ENCODE measurements at regions not wholly inside any gene's neighbourhood (a gene's known extent, or its start where the extent isn't known, plus 50 kb on each side); places are given as distances from the start of the nearest gene placed in this dataset.
"Not testable (repeated sequence)": the region's sequence is repeated elsewhere in the genome, so short reads cannot be mapped to it uniquely, and the experiment has no call there.

DNA sequence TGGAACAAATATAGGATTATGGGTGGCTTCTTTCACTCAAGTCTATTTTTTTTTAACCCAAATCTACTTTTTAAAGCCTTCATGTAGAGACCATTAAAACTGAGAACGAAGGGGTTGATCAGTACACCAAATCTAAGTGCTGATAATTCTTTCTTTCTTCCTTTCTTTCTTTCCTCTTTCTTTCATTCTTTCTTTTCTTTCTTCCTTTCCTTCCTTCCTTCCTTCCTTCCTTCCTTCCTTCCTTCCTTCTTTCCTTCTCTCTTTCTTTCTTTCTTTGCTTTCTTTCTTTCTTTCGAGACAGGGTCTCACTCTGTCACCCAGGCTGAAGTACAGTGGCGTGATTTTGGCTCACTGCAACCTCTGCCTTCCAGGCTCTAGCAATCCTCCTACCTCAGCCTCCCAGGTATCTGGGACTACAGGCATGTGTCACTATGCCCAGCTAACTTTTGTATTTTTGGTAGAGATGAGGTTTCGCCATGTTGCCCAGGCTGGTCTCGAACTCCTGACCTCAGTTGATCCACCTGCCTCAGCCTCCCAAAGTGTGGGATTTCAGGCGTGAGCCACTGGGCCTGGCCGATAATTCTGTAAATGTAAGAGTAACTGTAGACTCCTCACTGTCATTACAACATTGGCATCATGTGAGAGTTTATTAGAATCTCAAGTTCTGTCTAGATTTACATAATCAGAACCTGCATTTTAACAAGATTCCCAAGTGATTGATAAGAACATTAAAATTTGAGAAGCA lies 236.4 kb downstream of the TFEC start:
- DNase-seq (ENCODE audit: low read depth, low spot score), result no peak

DNA sequence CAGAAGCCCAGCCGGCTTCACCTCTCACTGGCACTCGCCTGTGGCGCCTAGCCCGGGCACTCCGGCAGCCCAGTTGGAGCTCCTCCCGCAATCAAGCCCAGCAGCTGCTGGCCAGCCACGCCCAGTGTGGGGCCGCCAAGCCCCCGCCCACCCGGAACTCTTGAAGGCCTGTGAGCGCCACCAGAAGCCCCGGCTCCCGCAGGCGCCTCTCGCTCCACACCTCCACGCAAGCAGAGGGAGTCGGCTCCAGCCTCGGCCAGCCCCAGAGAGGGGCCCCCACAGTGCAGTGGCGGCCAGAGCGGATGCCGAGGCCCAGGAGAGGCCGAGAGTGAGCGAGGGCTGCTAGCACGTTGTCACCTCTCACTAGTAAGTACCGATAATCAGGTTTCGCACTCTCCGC lies 240.7 kb downstream of the TFEC start:
- DNase-seq (ENCODE audit: low read depth, low spot score), result no peak

- not testable (repeated sequence) for DNase-seq (ENCODE audit: low read depth, low spot score)
Observed at GRCh38 chr7:115789473-115789872, 241.1 kb downstream of the TFEC start.

- DNase-seq (ENCODE audit: low read depth, low spot score), result peak; percentile 23
Observed at GRCh38 chr7:115782696-115783490, 247.7 kb downstream of the TFEC start.

GRCh38 chr7:115779561-115779960 lies 251.0 kb downstream of the TFEC start:
- DNase-seq (ENCODE audit: low read depth, low spot score), result peak; percentile 22

DNA sequence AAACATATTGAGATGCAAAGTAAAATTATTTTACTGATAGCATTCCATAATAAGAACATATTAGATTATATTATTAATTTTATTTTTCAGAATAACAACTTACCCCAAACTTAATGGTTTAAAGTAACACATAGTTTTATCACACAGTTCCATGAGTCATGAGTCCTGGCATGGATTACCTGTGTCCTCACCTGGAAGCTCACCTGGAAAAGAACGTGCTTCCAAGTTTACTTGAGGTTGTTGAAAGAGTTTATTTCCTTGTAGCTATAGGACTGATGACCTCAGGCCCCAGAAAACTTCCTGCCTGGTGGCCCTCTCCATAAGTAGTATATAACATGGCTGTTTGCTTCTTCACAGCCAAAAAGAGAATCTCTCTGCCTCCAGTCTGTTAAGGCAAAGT lies 254.6 kb downstream of the TFEC start:
- no peak for DNase-seq (ENCODE audit: low read depth, low spot score)

DNA sequence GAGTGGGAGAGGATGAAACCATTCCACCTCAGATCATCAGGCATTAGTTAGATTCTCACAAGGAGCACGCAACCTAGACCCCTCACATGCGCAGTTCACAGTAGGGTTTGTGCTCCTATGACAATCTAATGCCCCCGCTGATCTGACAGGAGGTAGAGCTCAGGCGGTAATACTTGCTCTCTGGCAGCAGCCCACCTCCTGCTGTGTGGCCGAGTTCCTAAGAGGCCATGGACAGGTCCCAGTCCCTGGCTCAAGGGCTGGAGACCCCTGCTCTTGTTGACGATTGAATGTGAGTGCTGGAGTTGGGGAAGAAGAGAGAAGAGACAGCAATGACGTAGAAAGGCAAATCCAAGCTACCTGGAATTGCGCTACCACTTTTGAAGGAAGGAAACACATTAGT lies 267.2 kb downstream of the TFEC start:
- no peak for DNase-seq (ENCODE audit: low read depth, low spot score)

DNA sequence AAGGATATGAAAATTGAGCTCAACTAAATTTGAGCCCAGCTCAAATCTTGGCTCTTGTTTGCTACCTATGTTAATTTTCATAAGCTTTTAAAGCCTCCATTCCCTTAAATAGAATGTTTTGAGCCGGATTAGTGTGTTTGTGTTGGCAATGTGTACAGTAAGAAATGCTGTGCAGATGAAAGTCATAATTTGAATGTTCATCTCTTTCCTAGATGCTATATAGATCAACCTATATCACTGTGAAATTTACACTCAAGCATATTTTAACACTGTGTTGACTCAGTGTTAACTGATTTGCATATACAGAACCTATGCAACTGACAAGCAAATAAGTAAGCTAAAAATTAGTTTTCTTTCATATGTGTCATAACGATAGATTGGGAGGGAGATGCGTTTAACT lies 272.5 kb downstream of the TFEC start:
- no peak for DNase-seq (ENCODE audit: low read depth, low spot score)

DNA sequence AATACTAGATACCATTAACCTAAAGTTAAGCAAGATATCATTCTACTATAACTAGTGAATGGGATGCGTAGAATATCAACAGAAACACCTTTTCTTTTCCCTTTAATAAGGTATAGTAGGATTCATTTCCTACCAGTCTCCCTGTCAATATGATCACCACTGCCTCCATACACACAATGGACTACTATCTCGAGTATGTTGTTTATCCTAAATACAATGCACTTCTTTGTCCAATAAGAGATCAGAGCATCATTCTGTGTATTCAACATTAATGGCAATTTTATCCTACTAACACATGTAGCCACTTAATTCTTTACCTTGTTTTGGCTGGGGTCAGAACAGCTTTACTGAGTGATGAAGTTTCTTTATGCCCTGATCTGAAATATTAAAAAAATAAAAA lies 276.3 kb downstream of the TFEC start:
- DNase-seq (ENCODE audit: low read depth, low spot score), result no peak

- DNase-seq (ENCODE audit: low read depth, low spot score), result peak; percentile 30
Observed at GRCh38 chr7:115749924-115750323, 280.6 kb downstream of the TFEC start.

- DNase-seq (ENCODE audit: low read depth, low spot score), result no peak
Observed at GRCh38 chr7:115748123-115748738, 282.3 kb downstream of the TFEC start.

GRCh38 chr7:115747174-115747573 lies 283.4 kb downstream of the TFEC start:
- DNase-seq (ENCODE audit: low read depth, low spot score), result peak; percentile 3

- no peak for DNase-seq (ENCODE audit: low read depth, low spot score)
Observed at GRCh38 chr7:115740043-115740442, 290.5 kb downstream of the TFEC start.

DNA sequence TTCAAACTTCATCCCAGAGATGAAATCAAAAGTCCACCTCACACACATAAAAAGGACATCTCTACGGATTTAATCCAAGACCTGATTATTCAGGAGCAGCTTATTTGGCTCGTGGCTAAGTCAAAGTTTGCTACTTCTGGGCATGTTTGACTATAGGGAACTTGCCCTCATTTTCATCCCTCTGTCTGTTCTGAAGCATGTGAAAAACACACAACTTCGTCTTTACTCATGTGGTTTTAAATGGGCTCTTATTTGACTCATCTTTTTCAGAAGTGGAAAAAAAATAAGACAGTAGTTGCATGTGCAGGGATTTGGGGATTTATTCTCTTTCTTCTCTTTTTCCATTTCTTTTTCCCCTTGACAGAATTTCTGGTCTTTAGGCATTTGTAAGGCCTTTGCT lies 295.9 kb downstream of the TFEC start:
- DNase-seq (ENCODE audit: low read depth, low spot score), result no peak

- no peak for DNase-seq (ENCODE audit: low read depth, low spot score)
Observed at GRCh38 chr7:115731796-115732471, 298.6 kb downstream of the TFEC start.

GRCh38 chr7:115728518-115728917 lies 302.0 kb downstream of the TFEC start:
- no peak for DNase-seq (ENCODE audit: low read depth, low spot score)

DNA sequence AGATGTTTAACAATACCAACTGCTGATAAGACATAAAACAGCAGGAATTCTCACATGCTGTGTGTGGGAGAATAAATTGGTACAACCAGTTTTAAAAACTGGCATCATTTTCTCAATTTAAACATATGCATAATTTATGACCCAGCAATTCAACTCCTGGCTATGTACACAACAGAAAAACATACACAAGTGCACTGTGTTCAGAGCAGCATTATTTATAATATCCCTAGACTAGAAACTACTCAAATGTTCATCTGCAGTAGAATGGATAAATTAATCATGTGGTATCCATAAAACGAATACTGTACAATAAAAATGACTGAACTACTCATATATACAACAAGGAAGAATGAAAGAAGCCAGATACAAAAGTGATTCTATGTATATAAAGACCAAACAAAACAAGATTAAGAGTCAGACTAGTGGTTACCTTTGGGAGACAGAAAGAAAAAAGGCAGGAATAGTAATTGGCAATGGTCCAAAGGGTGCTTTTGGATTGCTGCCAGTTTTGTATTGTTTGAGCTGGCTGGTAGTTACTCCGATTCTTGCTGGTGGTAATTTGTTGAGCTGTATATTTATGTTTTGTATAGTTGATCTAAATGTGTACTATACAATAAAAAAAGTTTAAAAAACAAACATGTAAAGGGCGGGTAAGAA lies 306.0 kb downstream of the TFEC start:
- peak; percentile 4 for DNase-seq (ENCODE audit: low read depth, low spot score)

DNA sequence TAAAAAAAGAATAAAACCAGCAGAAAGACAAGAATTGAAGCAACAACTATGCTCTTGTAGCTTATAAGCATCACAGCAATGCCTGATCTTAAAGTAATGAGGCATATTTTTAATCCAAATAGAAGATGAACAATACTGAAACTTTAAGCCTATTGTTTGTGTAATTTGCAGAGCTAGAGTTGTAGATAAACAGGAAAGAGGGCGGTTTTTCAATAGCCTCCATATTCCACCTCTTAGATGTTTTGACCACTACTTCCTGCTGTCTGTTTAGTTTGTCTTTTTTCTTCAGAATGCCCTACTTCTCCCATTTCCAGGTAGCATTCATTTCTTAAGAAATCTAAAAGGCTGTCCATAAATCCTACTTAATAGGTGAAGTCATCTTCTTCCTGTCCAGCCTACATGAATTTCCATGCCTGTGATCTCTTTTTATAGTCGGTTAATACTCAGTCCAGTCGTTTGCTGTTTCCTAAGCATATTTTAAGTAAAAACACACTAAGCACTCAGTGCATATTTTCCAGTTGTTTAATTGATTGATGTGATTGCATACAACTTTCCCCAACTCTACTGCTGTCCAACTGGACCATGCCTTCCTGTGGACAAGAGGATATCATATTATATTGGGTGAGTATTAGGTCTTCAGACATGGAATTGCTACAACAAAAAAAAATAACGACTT lies 308.1 kb downstream of the TFEC start:
- DNase-seq (ENCODE audit: low read depth, low spot score), result no peak

DNA sequence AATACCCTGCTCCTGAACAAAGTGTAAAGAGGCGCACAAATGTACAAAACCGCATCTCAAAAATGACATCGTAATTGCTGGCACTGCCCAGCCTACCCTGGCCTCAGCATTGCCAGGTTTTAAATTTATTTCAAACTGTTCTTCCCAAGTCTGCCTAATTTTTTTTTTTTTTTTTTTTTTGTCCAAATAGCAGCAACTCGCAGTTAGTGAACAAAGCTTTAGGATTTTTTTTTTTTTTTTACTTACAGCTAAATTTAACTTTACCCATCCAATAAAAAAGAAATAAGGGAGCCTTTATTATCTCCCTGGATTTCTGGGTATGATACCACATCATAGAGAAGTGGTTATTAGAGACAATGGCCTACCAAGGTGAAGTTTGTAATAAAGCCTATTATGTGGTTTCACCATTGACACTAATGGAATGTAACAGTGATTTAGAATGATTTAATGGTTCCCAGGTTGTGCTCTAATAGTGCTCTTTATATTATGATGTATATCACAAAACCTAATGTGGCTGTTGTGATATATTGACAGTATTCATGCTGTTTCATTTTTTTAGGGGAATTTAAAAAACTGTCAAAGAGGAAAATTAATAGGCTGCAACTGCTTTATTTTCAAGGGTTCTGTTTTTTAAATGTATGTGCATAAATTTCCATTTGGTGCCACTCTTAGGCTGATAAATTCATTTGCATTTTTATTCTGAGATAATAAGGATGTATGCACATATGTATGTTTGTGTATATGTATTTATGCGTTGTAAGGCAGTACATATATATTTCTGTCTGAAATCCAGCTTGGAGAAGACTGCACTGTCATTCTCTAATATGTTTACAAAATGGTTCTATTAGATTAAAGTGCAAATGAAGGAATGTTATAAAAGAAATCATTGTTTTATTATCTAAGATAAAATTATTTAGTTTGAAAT lies 309.0 kb downstream of the TFEC start:
- DNase-seq (ENCODE audit: low read depth, low spot score), result no peak

- DNase-seq (ENCODE audit: low read depth, low spot score), result no peak
Observed at GRCh38 chr7:115719963-115720362, 310.6 kb downstream of the TFEC start.

Measured in astrocyte of the hippocampus (primary cell).